GM19397 (cell line): ENCODE measurements at regions not wholly inside any gene's neighbourhood (a gene's known extent, or its start where the extent isn't known, plus 50 kb on each side); places are given as distances from the start of the nearest gene placed in this dataset.
"Not testable (repeated sequence)": the region's sequence is repeated elsewhere in the genome, so short reads cannot be mapped to it uniquely, and the experiment has no call there.

Experiments
- ATAC-seq: cut with Tn5 transposase; IDR thresholded peaks from one replicate; pipeline ENCODE4 v1.9.1; 2021; ENCODE audit warnings: mild to moderate bottlenecking, moderate library complexity; ENCODE audit not compliant: unreplicated experiment

DNA sequence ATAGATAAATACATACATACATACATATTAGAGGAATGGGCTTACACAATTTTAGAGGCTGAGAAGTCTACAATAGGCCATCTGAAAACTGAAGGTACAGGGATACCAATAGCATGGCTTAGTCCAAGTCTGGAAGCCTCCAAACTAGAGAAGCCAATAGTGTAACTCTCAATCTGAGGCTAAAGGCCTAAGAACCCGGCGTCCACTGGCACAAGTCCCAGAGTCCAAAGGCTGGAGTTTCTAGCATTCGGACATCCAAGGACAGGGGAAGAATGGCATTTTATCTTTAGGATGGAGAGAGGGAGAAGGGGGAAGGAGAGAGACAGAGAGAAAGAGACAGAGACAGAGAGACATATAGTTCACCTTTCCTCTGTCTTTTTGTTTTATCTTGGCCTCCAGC is 63.7 kb upstream of the SYT4 start:
- no peak for ATAC-seq

DNA sequence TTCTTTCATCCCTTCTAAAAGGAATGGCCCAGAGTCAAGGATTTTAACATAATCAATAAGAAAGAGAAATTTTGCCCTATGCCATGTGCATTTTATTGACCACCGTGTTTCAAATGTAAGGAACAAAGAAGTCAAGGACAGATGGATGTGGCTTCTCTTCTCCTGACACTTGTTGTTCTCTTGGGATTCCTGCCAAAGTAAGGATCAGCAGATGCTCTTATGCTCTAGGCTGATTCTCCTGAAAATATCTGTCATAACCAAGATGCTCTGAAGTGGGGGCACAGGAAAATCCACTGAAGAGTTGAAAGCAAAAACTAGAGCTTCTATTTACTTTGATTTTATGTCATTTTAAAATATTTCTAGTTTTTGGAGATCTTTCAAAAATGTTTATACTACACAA is 72.9 kb upstream of the SYT4 start:
- ATAC-seq: no peak

DNA sequence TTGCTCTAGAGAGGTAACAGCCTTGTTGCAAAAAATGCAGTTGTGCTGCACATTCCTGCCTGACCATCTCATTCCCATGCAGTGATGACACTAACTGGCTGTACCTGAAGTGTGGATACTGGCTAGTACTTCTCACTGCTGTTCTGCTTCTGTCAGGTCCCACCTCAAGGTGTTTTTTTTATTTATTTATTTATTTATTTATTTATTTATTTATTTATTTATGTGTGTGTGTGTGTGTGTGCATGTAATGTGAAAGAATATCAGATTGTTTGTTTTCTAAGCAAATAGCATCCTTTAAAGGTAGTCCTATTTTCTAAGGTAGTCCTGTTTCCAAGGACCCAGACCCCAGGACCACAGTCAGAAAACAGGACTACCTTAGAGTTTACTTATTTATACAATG is 87.2 kb upstream of the SYT4 start:
- ATAC-seq: no peak

DNA sequence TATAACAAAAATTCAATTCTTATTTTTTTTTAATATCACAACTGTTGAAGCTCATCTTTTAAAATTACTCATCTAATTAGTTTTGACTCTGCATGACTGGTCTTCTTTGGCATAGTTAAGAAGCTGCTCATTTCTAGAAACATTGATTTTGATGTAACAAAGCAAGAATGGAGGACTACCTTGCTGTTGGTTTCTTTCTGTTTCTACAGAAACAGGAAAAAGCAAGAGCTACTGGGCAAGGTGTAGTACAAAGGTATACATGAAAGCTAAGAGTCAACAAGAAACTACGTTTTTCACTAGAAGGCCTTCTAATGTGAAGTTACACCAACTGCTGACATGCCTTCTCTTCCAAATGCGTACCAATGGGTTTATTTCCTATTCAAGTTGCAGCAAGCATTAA is 90.6 kb upstream of the SYT4 start:
- no peak for ATAC-seq

DNA sequence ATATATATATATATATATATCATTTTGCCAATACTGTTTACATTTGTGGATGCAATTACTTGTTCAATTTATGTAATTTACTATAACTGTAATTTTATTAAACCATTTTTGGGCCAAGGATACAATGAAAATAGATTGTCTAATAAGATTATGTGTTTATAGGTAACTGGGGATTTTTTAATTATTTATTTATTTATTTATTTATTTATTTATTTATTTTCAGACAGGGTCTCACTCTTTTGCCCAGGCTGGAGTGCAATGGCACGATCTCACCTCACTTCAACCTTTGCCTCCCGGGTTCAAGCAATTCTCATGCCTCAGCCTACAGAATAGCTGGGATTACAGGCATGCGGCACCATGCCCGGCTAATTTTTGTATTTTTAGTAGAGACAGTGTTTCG is 92.0 kb upstream of the SYT4 start:
- not testable (repeated sequence) for ATAC-seq

DNA sequence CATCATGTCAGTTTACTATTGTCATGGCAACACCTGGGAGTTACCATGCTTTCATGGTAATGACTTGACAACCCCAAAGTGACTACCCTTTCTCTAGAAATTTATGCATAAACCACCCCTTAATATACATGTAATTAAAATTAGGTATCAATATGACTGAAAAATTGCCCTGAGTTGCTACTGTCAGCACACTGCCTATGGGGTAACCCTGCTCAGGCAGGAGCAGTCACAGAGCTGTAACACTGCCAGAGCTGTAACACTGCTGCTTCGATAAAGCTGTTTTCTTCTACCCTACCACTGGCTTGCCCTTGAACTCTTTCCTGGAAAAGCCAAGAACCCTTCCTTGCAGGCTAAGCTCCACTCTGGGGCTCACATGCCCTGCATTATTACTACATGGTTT is 95.5 kb upstream of the SYT4 start:
- no peak for ATAC-seq

DNA sequence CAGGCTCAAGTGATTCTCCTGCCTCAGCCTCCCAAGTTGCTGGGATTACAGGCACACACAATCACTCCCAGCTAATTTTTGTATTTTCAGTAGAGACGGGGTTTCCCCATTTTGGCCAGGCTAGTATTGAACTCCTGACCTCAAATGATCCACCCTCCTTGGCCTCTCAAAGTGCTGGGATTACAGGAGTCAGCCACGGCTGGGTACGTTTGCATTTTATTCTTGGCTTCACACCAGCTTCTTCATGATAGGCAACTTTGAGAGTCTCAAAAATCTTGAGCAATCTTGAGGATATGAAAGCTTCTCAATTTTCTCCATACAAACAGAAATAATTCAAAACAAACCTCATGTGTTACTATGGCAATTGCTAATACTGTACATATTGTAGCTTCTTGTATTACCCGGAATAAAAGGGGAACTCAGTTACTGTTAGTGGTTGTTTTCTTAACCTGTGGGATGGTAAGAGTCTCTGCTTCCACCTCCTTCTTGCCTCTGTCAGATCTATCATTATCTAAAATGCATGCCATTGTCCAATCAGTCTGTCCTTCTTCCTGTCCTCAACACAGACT is 102.9 kb upstream of the SYT4 start:
- no peak for ATAC-seq

DNA sequence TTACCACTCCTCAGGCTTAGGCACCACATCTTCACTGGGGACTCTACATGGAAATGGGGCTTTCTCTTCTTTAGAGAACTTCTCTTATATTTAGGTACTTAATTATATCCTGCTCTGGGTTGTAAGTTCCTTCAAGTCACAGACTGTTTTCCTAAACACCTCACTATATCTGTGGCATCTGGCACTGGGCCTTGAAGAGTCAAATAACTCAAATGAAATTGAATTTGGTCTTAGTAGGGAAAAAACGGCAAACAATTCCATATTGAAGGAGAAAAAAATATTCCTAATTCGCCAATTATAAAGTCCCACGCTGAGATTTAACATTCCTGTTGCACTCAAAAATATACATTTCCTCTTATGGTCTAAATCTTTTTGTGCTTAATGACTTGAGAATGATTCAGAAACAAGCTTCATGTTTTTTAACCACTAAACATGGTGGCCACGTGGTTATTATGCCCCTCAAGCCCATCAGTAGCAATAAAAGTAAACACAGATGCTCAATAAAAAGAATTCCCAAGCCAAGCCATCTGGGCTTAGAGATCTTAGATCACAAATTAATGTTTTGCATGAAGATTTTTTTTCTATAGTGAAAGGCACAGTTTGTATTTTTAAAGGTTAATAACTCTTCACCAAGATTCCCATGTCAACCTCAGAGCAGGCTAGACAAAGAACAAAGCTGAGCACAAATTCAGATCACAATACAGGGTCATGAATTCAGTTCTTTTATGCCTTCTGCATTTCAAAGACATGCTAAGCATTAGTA is 105.5 kb upstream of the SYT4 start:
- ATAC-seq: no peak

DNA sequence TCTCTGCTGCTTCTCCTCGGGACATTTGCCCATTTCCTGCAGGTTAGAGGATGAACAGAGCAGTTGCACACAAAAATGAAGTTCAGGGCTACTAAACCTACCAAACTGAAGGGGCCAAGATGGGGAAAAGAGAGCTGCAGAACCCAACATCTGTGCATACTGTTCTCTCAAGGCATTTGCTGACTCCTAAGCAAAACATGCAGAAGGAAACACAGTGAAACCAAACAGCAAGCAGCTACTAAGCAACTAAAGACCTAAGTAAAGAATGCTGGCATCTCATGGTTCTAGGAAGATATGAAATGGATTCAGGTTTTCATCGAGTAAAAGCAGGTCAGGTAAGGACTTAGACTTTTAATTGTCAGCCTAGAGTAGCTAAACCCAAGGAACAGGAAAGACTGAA is 111.9 kb upstream of the SYT4 start:
- ATAC-seq: no peak

DNA sequence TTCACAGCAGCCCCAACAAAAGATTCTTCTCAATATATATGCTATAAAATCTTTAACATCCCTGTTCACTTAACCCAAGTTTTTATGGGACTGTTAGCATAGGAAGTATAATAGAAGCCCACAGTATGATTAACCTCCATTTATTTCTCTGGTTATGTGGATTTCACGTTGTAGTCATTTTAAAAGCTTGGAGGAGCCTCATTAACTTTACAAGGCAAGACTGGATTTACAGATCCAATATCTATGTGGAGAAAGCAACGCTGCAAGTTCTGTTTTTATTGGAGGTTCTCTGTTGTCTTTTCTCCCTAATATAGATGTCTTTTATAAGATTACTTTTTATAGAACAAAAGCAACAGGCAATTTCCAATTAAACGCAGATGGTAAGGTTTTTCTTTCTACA is 114.9 kb upstream of the SYT4 start:
- ATAC-seq: no peak

DNA sequence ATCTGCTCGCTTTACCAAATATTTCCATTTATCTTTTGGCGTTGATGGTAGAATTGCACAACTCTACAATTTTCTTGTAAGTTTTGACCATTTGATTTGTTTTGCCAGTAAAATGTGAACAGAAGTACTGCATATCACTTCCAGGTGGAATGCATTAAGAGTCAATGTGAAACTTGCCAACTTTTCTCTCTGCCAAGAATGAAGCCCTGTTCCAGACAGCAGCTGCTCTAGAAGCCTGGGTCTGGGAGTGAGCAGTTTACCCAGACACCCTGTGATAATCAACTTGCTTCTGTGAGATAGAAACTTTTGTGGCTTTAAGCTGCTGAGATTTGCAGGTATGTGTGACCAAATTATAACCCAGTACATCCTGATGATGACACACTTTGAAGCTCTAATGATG is 115.9 kb upstream of the SYT4 start:
- no peak for ATAC-seq

DNA sequence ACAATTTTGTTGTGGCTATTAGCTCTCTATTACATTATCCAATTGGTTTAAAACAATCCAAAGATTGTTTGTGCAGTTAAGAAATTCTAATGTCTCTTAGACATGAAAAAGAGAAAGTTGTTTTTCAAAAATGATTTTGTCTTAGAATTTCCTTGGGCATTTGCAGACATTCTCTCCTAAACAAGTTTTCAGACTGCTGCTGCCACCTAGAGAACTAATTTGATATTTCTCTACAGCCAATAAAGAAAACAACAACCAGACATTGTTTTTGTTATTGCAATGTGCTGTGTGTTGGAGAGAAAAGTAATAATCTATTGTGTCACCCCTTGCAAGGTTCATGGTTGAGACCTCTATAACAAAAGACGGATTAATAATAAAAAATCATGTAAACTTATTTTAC is 119.0 kb upstream of the SYT4 start:
- ATAC-seq: no peak

DNA sequence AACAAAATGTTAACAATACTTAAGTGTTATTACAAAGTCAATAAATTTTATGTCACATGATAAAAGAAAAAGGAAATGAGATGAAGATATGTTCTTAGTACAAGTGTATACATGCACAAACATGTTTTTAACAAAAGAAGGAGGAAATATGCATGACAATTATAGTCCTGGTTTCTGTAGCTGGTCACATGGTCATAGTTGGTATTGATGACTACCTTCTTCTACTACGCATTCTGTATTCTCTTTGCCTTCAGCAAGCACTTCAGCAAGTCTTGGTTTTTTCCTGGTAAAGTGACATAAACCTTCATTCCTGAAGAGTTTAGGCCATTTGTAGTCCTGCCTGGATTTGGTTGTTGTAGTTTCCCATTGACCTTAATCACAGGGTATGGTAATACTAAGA is 121.3 kb upstream of the SYT4 start:
- ATAC-seq: no peak

DNA sequence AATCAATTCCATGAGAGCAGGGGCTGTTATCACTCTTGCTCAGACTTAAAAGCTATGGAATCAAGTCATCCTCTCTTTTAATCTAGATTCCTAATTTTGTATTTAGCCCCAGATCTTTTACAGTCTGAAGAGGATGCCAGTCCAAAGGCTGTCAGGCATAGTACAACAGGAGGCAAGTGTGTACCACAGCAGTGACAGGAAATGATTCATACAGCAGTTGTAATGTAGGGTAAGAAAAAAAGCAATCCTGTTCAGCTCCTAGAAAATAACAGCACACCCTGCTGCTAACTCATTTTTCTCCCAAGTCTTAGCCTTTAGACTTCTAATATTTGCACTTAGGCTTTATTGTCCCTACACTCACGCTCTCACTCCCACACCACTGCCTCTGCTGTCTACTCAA is 127.8 kb upstream of the SYT4 start:
- no peak for ATAC-seq

DNA sequence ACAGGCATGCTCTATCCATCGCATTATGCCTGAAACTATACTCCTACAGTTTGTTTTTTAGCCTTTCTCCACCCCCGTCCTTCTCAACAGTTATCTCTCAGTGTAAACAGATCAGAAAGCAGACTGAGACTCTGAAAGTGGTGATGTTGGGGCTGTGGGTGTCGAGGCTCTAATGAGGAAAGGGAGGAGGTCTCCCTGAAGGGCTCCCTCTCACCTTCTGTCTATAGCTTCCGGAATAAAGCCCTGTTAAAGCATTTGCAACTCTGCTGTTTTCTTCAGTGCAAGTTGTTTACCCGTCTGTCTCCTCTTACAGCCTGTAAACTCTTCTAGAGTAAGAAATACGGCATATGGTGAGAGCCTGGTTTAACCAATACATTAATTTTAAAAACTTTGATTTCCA is 136.7 kb upstream of the SYT4 start:
- no peak for ATAC-seq

DNA sequence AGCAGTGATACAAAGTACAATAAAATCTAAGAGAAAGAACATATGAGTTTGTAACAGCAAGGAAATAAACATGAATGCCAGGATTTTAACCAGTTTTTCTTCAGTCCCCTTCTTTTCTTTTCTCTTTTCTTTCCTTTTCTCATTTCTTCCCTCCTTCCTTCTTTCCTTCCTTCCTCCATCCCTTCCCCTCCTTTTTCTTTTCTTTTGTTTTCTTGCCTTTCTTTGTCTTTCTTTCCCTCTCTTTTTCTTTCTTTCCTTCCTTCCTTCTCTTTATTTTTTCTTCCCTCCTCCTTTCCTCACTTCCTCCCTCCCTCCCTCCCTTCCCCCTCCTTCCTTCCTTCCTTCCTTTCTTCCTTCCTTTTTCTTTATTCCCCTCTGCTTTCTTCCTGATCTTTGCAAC is 142.8 kb upstream of the SYT4 start:
- no peak for ATAC-seq

DNA sequence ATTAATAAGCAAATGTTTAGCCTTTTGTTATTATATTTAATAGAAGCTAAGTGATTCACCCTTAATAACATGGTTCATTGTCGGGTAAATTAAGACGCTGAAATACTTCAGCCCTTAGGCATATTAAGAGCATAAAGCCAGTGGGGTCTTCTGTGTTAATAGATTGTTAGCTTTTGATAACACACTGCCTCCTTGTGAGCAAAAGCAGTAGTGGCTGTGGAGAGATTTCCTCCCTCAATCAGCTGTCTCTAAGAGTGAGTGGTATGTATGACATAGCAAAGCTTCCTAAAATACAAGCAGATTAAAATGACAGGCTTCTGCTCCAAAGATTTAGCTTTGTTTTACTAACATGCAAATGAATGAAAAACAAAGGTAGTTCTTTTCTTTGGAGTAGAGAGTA is 143.7 kb upstream of the SYT4 start:
- no peak for ATAC-seq

DNA sequence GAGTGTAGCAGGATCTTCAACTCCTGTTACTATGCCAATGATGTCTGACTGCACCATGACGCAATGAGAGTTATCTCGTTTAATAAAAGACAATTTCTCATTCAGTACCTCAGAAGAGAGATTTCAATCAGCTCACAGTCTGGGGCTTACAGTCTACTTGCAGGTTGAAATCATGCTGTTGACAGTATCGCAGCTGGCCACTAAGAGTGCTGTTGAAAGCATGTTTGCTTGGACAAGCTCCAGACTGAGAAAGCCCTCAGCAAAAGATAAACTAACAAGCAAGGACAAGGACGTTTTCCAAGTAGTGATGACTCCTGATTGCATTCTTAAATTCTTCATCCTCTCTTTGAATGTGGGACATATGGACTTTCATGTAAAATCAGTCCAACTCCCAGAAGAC is 145.2 kb upstream of the SYT4 start:
- ATAC-seq: no peak

DNA sequence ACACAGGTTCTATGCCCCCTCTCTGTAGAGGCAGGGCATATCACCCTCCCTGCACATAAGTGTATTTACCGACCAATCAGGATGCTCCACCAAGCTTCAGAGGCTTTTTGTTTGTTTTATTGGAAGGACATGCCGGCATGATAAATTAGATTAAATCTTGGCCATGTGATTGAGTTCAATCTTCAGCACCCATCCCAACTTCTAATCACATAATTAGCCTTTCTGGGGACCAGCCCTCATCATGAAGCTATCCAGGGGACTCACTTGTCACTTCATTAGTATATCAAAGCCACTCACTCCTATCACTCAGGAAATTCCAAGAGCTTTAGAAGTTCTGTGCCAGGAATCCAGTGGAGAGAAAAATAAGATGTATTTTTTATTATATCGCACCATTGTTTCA is 158.6 kb upstream of the SYT4 start:
- ATAC-seq: no peak

DNA sequence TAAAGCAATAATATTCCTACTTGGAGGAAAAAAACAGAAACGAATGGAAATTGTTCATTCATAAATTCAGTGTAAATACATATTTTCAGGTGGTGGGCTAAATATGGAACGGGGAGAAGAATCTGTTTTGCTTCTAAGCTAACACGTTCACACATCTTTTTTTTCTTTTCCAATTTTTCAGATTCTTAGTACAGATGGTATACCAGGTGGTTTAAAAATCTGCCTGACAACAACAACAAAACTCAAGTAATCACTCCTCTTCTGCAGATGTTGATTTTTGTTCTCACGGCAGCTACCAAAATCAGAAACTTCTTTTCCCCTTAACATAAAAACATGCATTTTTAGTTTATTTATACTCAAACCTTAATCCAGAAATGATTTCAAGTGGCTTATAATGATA is 164.8 kb upstream of the SYT4 start:
- ATAC-seq: no peak

DNA sequence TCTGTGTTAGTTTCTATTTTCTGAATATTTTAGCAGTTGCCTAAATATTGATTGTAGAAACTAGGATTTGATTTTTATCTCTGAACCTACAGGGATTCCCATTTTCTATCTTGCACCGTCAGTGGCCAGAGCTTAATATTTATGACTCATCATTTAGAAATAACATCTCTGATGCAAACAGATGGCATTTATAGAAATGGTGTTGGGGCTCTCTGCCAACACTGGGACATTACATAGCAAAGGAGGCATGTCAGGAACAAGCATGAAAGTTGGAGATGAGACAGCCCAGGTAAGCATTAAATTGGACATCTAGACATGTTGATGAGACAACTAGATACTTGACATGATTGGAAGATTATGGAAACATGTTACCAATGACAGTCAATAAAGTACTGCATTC is 165.3 kb upstream of the SYT4 start:
- no peak for ATAC-seq

DNA sequence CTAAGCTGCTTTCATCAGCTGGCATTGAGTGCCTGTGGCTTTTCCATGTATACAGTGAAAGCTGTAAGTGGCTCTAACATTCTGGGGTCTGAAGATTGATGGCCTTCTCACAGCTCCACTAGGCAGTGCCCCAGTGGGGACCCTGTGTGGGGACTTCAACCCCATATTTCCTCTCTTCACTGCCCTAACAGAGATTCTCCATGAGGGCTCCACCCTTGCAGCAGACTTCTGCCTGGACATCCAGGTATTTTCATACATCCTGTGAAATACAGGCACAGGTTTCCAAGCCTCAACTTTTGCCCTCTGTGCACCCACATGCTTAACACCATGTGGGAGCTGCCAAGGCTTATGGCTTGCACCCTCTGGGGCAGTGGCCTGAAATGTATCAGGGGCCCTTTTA is 188.2 kb upstream of the SYT4 start:
- no peak for ATAC-seq

DNA sequence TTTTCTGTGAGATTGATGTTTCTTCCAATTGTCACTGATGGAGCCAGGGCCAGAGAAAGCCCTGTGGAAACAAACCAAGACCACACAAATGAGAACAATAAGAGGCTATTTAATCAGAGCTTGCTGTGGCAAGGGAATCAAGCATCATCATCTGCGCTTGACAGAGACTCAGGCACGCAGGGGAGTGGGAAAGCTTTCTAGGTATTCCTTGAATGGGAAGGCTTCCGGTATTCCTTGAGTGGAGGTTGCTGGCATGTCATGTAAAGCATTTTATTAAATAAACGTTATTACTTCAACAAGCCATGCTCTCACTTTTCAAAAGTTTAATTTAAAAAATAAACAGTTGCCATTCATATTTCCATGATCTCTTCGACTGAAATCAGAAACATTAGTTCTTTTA is 194.6 kb upstream of the SYT4 start:
- no peak for ATAC-seq
